GM10248 (cell line): ENCODE measurements at regions not wholly inside any gene's neighbourhood (a gene's known extent, or its start where the extent isn't known, plus 50 kb on each side); places are given as distances from the start of the nearest gene placed in this dataset.

Source experiments
- CTCF ChIA-PET: fragments of 300-600 bp; sonication (Branson Sonifier 250); formaldehyde crosslinking; extraction: SDS; loops from one replicate; lab custom pipeline; 2021; ENCODE audit warnings: antibody characterized with exemption; lab: Yijun Ruan, JAX
- POLR2A ChIA-PET: fragments of 350-650 bp; sonication (Branson Sonifier 250); formaldehyde crosslinking; extraction: SDS; loops from one replicate; lab custom pipeline; 2020; ENCODE audit warnings: antibody characterized with exemption; lab: Yijun Ruan, JAX
- DNase-seq: peaks from one replicate; pipeline ENCODE4 v3.0.0; 2012; ENCODE audit errors: extremely low spot score
- CTCF ChIP-seq: IDR thresholded peaks from 2 replicates; pipeline ENCODE4 v1.5.1; 2012; ENCODE audit warnings: mild to moderate bottlenecking, low read depth; ENCODE audit errors: extremely low read depth, missing control alignments, control extremely low read depth

GRCh38 chr14:81855007-81855406, 321.4 kb upstream of the SEL1L start:
- TF ChIP-seq CTCF, result no peak
- CTCF ChIA-PET, result no interaction called here
- POLR2A ChIA-PET, result no interaction called here
- no peak for DNase-seq

GRCh38 chr14:81859046-81859445, 325.4 kb upstream of the SEL1L start:
- POLR2A ChIA-PET, result no interaction called here
- CTCF ChIA-PET, result no interaction called here
- DNase-seq, result no peak
- no peak for TF ChIP-seq CTCF

- CTCF ChIA-PET, result no interaction called here
- POLR2A ChIA-PET, result no interaction called here
- TF ChIP-seq CTCF, result no peak
Measured at GRCh38 chr14:81868172-81868571, 334.5 kb upstream of the SEL1L start.

GRCh38 chr14:81871706-81872105, 338.1 kb upstream of the SEL1L start:
- no peak for DNase-seq
- TF ChIP-seq CTCF, result no peak
- ChIA-PET POLR2A (no interaction called here), CTCF (no interaction called here)

More at GRCh38 chr14:81868172-81868571, 334.5 kb upstream of the SEL1L start:
- no peak for DNase-seq

- ChIA-PET CTCF (interaction anchor here (1.5 kb wide), 1 partner anchor 18 kb away, joined by 4 read pairs; no protein-coding TSS in a partner anchor), POLR2A (no interaction called here)
Measured at GRCh38 chr14:81884382-81884781, 350.7 kb upstream of the SEL1L start.

GRCh38 chr14:81886588-81886987, 352.9 kb upstream of the SEL1L start:
- CTCF ChIA-PET, result no interaction called here
- POLR2A ChIA-PET, result no interaction called here
- TF ChIP-seq CTCF, result no peak
- no peak for DNase-seq

More at GRCh38 chr14:81884382-81884781, 350.7 kb upstream of the SEL1L start:
- DNase-seq, result no peak
- TF ChIP-seq CTCF, result no peak

GRCh38 chr14:81889529-81889928, 355.9 kb upstream of the SEL1L start:
- CTCF ChIA-PET, result no interaction called here
- TF ChIP-seq CTCF, result no peak
- no peak for DNase-seq
- POLR2A ChIA-PET, result no interaction called here
